ENCODE measurements at regions not wholly inside any gene's neighbourhood (a gene's known extent, or its start where the extent isn't known, plus 50 kb on each side); places are given as distances from the start of the nearest gene placed in this dataset.
"Not testable (repeated sequence)": the region's sequence is repeated elsewhere in the genome, so short reads cannot be mapped to it uniquely, and the experiment has no call there.

DNA sequence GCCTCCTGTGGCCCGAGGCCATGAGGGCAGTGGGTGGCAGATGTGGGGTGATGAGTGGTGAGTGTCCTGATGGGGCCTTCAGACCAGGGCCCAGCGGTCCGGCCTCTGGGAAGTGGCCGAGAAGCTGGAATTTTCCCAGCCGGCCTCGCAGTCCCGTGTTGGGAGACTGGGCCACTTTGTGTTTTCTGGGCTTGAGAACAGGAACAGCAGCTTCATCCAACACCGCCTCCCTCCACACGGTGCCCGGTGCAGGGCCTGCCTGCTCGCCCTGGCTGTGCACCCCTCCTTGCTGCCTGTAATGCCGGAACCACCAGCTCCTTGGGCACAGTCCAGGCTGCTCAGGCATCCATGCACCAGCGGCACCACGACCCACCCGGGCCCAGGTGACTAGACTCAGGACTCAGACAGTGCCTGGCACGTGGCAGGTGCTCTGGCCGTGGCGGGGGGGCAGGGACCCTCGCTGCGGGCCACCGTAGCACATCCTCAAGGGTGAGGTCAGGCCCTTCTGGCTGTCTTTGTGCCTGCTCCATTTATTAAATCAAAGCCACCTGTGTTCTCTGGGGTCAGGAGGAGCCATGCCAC lies 194.7 kb downstream of the BANP start:
- FAIRE-seq; DNase-seq (ENCODE audit: low spot score in 2 of 2): not testable (repeated sequence)

GRCh38 chr16:88148078-88148477 lies 196.8 kb downstream of the BANP start:
- FAIRE-seq: not testable (repeated sequence)

DNA sequence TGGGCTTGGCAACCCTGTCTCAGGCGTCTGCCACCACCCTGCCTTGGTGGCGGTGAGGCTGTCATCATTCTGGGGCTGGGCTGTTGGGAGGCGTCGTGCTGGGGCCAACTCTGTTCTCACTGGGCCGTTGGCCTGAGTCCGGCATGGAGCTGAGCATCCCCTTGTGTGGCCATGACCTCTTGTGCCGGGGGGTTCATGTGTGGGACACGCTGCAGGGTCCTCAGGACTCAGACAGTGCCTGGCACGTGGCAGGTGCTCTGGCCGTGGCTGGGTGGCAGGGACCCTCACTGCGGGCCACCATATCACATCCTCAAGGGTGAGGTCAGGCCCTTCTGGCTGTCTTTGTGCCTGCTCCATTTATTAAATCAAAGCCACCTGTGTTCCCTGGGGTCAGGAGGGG lies 197.4 kb downstream of the BANP start:
- DNase-seq (ENCODE audit: low spot score in 2 of 2); FAIRE-seq: not testable (repeated sequence)

More at GRCh38 chr16:88148078-88148477, 196.8 kb downstream of the BANP start:
- not testable (repeated sequence) for DNase-seq (ENCODE audit: low spot score in 2 of 2)

GRCh38 chr16:88149158-88149603 lies 197.9 kb downstream of the BANP start:
- not testable (repeated sequence) for DNase-seq (ENCODE audit: low spot score in 2 of 2); FAIRE-seq

- FAIRE-seq; DNase-seq (ENCODE audit: low spot score in 2 of 2): not testable (repeated sequence)
Measured at GRCh38 chr16:88149663-88150062, 198.4 kb downstream of the BANP start.

- not testable (repeated sequence) for DNase-seq (ENCODE audit: low spot score in 2 of 2); FAIRE-seq
Measured at GRCh38 chr16:88150456-88151128, 199.4 kb downstream of the BANP start.

DNA sequence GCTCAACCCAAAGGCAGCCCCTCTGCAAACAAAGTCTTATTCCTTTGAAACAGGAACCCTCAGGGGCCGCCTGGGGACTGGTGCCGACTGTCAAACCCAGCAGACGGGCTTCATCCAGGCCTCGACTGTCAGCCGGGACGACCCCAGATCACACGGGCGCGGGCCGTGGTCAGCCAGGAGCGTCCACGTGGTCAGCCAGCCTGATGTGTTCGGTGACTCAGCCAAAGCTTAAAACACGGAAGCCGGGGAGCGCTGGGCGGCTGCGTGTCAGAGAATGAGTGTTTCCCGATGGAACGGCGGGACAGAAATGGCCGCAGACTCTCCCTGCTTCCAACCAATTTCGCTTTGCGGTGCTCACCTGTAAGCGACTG lies 199.9 kb downstream of the BANP start:
- not testable (repeated sequence) for FAIRE-seq; DNase-seq (ENCODE audit: low spot score in 2 of 2)

GRCh38 chr16:88151859-88152843 lies 200.9 kb downstream of the BANP start:
- not testable (repeated sequence) for FAIRE-seq; DNase-seq (ENCODE audit: low spot score in 2 of 2)

- DNase-seq (ENCODE audit: low spot score in 2 of 2); FAIRE-seq: not testable (repeated sequence)
Measured at GRCh38 chr16:88152879-88153278, 201.6 kb downstream of the BANP start.

DNA sequence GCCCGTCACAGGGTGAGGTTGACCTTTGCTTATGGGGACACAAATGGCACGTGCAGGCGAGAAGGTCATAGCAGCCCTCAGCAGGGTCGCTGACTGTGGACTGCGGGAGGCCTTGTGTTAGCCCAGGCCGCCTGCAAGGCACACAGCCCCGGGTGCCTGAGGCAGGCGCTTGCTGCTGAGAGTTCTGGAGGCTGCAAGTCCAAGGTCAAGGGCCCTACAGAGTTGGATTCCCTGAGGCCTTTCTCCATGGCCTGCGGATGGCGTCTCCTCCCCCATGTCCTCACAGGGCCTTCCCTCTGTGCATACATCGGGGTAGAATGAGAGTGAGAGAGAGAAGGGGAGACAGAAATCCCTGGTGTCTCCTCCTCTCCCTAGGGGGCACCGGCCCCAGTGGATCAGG lies 202.3 kb downstream of the BANP start:
- FAIRE-seq; DNase-seq (ENCODE audit: low spot score in 2 of 2): not testable (repeated sequence)

- not testable (repeated sequence) for FAIRE-seq; DNase-seq (ENCODE audit: low spot score in 2 of 2)
Measured at GRCh38 chr16:88154886-88155285, 203.7 kb downstream of the BANP start.

DNA sequence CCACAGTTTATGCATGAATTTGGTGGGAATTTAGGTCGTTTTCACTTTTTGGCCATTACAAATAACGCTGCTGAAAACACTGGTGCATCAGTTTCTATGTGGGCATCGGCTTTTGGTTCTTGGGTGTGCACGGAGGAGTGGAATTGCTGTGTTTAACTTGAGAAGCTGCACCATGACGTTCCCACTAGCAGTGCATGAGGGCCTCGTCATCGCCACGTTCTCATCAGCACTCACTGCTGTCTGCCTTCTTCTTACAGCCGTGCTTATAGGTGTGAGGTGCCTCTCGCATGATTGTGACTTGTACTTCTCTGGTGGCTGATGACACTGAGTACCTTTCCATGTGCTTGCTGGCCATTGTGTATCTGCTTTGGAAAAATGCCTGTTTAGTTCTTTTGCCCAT lies 204.4 kb downstream of the BANP start:
- FAIRE-seq; DNase-seq (ENCODE audit: low spot score in 2 of 2): not testable (repeated sequence)

- not testable (repeated sequence) for FAIRE-seq; DNase-seq (ENCODE audit: low spot score in 2 of 2)
Measured at GRCh38 chr16:88156640-88157283, 205.5 kb downstream of the BANP start.

- not testable (repeated sequence) for DNase-seq (ENCODE audit: low spot score in 2 of 2); FAIRE-seq
Measured at GRCh38 chr16:88157686-88158085, 206.5 kb downstream of the BANP start.

DNA sequence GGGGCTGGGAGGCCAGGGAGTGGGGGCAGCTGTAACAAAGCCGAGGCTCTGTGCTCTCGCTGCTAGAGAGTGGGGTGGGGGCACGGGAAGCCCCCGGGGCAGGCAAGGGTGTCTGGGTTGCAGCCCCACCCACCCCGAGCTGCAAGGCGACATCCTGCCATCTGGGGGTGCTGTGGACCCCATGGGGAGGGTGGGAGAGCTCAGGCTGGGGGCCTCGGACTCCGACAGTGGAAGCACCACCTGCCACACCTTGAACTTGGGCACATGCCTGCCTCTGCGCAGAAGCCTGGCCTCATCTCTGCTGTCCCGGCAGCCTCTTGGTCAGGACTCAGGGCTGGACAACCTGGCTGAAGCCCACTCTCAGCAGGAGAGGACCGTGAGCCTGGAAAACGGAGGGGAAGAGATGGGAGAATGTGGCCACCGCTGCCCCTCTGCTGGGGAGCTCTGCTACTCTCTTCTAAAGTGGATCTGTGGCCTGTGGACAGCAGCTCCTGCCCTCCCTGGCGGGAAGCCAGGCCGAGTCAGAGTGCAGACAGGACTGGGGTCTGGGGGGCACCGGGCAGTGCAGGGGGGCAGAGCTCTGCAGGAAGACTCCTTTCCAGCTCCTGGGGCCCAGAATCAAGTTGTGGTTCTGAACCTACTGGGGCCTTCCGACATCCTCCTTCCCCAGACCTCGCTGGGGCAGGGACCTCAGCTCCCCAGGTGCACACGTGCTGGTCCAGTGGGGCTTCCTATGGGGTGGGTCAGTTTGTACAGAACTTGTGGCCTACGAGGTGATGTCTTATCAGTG lies 207.2 kb downstream of the BANP start:
- DNase-seq (ENCODE audit: low spot score in 2 of 2); FAIRE-seq: not testable (repeated sequence)

GRCh38 chr16:88159046-88159896 lies 208.0 kb downstream of the BANP start:
- not testable (repeated sequence) for FAIRE-seq; DNase-seq (ENCODE audit: low spot score in 2 of 2)

DNA sequence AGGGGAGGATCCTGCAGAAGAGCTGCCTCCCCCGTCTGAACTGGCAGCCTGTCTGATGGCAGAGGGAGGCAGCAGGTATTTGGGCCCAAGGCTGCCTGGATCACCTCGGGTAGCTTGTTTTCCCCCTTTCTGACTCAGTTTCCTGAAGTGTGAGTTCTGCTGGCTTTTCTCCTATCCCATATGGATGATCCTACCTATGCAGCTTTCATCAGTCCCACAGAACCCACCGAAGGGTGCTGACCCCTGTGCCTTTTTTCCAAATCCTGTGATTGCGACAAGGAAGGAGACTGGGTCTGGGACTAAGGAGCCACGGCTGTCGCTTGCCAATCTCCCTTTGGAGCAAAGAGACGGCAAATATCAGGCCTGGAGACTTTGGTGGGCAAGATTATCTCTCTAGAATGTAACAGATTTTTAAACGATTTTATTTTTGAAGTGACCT lies 208.7 kb downstream of the BANP start:
- not testable (repeated sequence) for DNase-seq (ENCODE audit: low spot score in 2 of 2); FAIRE-seq

- FAIRE-seq; DNase-seq (ENCODE audit: low spot score in 2 of 2): not testable (repeated sequence)
Measured at GRCh38 chr16:88161191-88161590, 210.0 kb downstream of the BANP start.
